ENCODE measurements at regions not wholly inside any gene's neighbourhood (a gene's known extent, or its start where the extent isn't known, plus 50 kb on each side); places are given as distances from the start of the nearest gene placed in this dataset.

DNA sequence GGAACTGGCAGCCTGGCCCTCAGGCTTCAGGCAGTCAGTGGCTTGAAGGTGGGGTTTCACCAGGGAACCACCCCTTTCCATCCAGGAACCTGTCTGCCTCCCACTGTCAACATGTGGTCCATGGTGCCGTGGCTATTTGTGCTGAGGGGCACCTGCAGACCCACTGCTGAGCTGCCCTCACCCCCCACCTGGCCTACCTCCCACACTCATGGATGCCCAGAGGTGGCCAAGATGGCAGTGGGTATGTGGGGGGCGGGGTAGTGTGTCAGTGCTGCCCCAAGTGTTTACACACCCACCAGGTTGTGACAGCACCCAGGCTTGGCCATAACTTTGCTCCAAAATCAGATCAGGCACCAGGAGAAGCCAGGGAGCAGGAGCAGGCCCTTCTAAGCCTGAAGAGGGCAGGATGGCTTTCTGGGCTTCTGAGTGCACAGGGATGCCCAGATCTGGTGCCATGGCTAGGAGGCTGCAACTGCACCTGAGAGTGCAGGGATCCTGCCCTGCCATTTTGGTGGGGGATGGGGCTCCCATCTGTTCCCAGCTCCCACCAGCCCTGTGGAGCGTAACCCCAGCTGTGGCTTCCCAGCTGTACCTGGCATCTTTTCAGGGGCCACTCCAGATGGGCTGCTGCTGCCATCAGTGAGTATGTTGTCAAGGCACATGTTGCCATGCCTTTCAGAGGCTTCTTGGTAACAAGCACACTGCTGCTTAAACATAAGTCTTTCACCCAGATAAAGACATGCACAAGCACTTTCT is 263.9 kb downstream of the LRIG3 start:
- TF ChIP-seq, protein P1, sequence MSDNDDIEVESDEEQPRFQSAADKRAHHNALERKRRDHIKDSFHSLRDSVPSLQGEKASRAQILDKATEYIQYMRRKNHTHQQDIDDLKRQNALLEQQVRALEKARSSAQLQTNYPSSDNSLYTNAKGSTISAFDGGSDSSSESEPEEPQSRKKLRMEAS (IDR thresholded peaks at IDR 0.05), result no peak
- TF ChIP-seq NFIC (IDR thresholded peaks at IDR 0.05), result no peak
- TF ChIP-seq CREB1 (IDR thresholded peaks at IDR 0.05; ENCODE audit: low read depth), result no peak
- TF ChIP-seq CEBPB (IDR thresholded peaks at IDR 0.05), result no peak
- TF ChIP-seq, protein P2, sequence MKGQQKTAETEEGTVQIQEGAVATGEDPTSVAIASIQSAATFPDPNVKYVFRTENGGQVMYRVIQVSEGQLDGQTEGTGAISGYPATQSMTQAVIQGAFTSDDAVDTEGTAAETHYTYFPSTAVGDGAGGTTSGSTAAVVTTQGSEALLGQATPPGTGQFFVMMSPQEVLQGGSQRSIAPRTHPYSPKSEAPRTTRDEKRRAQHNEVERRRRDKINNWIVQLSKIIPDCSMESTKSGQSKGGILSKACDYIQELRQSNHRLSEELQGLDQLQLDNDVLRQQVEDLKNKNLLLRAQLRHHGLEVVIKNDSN (IDR thresholded peaks at IDR 0.05), result no peak
- TF ChIP-seq TCF12 (IDR thresholded peaks at IDR 0.05; ENCODE audit: low read depth), result no peak
- TF ChIP-seq YY1 (IDR thresholded peaks at IDR 0.05; ENCODE audit: low read depth), result no peak
- TF ChIP-seq ZBTB7A (IDR thresholded peaks at IDR 0.05; ENCODE audit: low read depth), result no peak
- TF ChIP-seq, protein P3, sequence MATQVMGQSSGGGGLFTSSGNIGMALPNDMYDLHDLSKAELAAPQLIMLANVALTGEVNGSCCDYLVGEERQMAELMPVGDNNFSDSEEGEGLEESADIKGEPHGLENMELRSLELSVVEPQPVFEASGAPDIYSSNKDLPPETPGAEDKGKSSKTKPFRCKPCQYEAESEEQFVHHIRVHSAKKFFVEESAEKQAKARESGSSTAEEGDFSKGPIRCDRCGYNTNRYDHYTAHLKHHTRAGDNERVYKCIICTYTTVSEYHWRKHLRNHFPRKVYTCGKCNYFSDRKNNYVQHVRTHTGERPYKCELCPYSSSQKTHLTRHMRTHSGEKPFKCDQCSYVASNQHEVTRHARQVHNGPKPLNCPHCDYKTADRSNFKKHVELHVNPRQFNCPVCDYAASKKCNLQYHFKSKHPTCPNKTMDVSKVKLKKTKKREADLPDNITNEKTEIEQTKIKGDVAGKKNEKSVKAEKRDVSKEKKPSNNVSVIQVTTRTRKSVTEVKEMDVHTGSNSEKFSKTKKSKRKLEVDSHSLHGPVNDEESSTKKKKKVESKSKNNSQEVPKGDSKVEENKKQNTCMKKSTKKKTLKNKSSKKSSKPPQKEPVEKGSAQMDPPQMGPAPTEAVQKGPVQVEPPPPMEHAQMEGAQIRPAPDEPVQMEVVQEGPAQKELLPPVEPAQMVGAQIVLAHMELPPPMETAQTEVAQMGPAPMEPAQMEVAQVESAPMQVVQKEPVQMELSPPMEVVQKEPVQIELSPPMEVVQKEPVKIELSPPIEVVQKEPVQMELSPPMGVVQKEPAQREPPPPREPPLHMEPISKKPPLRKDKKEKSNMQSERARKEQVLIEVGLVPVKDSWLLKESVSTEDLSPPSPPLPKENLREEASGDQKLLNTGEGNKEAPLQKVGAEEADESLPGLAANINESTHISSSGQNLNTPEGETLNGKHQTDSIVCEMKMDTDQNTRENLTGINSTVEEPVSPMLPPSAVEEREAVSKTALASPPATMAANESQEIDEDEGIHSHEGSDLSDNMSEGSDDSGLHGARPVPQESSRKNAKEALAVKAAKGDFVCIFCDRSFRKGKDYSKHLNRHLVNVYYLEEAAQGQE (IDR thresholded peaks at IDR 0.05; ENCODE audit: low read depth), result no peak
- TF ChIP-seq TAF1 (IDR thresholded peaks at IDR 0.05; ENCODE audit: low read depth), result no peak
- no peak for TF ChIP-seq TEAD4 (IDR thresholded peaks at IDR 0.05)

DNA sequence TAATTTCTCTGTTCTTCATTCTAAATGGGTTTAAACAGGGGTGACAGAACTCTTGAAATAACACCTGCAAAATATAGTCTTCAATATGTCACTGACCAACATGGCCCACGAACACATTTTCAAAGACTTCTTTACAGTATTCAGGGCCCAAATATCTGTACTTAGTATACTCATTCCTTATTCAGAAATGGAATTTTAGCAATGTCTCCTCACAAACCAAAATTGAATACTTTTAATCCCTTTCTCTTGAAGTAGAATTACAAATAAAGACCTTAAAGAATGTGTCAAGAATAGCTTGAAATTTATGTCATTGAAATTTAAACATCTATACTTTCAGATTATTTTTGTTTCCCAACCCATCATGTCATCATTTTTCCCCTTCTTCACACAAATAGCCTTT is 263.1 kb downstream of the LRIG3 start:
- TF ChIP-seq, protein P2 (IDR thresholded peaks at IDR 0.05), result no peak
- TF ChIP-seq FOXM1 (IDR thresholded peaks at IDR 0.05; ENCODE audit: borderline replicate concordance, low read depth) (no peak), CEBPB (IDR thresholded peaks at IDR 0.05) (no peak), EP300 (IDR thresholded peaks at IDR 0.05; ENCODE audit: borderline replicate concordance) (no peak)

DNA sequence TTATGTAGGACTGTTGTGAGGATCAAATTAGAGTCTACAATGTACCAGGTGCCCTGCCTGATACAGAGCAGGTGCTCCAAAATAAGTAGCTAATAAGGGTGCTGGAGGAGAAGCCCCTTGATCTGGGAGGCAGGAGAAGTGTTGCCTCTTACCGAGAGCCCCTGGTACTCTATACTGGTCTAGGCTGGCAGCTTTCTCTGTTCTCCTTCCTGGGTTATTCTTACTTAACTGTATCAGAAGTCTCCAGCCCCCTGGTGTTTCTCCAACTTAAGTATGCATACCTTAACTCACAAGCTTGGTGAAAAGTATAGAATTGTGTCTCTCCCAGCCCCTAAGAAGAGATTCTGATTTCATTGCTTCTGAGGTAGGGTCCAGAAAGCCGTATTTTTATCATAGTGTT is 254.9 kb downstream of the LRIG3 start:
- TF ChIP-seq CREB1 (IDR thresholded peaks at IDR 0.05; ENCODE audit: low read depth), result no peak
- TF ChIP-seq, protein P2 (IDR thresholded peaks at IDR 0.05), result no peak
- TF ChIP-seq TCF12 (IDR thresholded peaks at IDR 0.05; ENCODE audit: low read depth), result no peak
- TF ChIP-seq NFIC (IDR thresholded peaks at IDR 0.05), result no peak
- TF ChIP-seq, protein P3 (IDR thresholded peaks at IDR 0.05; ENCODE audit: low read depth), result no peak
- no peak for TF ChIP-seq RAD21 (IDR thresholded peaks at IDR 0.05; ENCODE audit: low read depth)
- TF ChIP-seq ZBTB7A (IDR thresholded peaks at IDR 0.05; ENCODE audit: low read depth), result no peak
- TF ChIP-seq EP300 (IDR thresholded peaks at IDR 0.05; ENCODE audit: borderline replicate concordance), result no peak
- TF ChIP-seq YY1 (IDR thresholded peaks at IDR 0.05; ENCODE audit: low read depth), result no peak
- TF ChIP-seq, protein P1 (IDR thresholded peaks at IDR 0.05), result no peak
- no peak for TF ChIP-seq FOXM1 (IDR thresholded peaks at IDR 0.05; ENCODE audit: borderline replicate concordance, low read depth)
- no peak for TF ChIP-seq CEBPB (IDR thresholded peaks at IDR 0.05)
- TF ChIP-seq EGR1 (IDR thresholded peaks at IDR 0.05), result no peak
- TF ChIP-seq TEAD4 (IDR thresholded peaks at IDR 0.05), result no peak
- no peak for TF ChIP-seq TAF1 (IDR thresholded peaks at IDR 0.05; ENCODE audit: low read depth)

DNA sequence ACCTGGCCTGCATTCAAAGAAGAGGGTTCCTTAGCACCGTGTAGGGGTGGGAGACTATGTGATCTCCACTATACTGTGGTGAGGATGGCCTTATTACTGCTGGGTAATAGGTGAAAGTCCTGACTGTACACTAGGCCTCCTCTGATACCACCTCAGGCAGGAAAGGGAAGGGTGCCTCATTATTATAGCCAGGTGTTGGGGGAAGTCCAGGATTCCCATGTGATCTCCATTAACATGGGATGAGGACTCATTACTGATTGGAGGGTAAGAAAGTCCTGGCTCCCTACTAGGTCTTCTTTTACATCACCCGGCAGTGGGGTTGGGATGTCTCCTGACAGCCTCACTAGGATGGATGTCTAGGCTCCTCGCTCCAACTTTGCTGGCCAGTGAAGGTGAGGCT is 252.1 kb downstream of the LRIG3 start:
- TF ChIP-seq, protein P3 (IDR thresholded peaks at IDR 0.05; ENCODE audit: low read depth), result no peak
- TF ChIP-seq, protein P1 (IDR thresholded peaks at IDR 0.05), result no peak
- TF ChIP-seq, protein P2 (IDR thresholded peaks at IDR 0.05), result no peak
- TF ChIP-seq RAD21 (IDR thresholded peaks at IDR 0.05; ENCODE audit: low read depth) (no peak), TEAD4 (IDR thresholded peaks at IDR 0.05) (no peak), EP300 (IDR thresholded peaks at IDR 0.05; ENCODE audit: borderline replicate concordance) (no peak), CREB1 (IDR thresholded peaks at IDR 0.05; ENCODE audit: low read depth) (no peak)

Data from Ishikawa (cell line).